BJ (cell line): ENCODE measurements at regions not wholly inside any gene's neighbourhood (a gene's known extent, or its start where the extent isn't known, plus 50 kb on each side); places are given as distances from the start of the nearest gene placed in this dataset.
"Not testable (repeated sequence)": the region's sequence is repeated elsewhere in the genome, so short reads cannot be mapped to it uniquely, and the experiment has no call there.

Experiments
- CTCF ChIA-PET: fragments of 350-600 bp; formaldehyde crosslinking; extraction: SDS; loops from one replicate; lab custom pipeline; 2021; ENCODE audit warnings: antibody characterized with exemption, inconsistent platforms; lab: Yijun Ruan, JAX
- POLR2A ChIA-PET: fragments of 300-600 bp; sonication (Branson Sonifier 250); formaldehyde crosslinking; extraction: SDS; loops from one replicate; lab custom pipeline; 2021; ENCODE audit warnings: antibody characterized with exemption; lab: Charles Lee
- DNase-seq: peaks from one replicate; pipeline ENCODE4 v3.0.0-alpha.2; 2011; ENCODE audit warnings: low read depth
- H3K27me3 ChIP-seq: 2 replicates; pipeline ENCODE4 v1.6.0; 2011; ENCODE audit warnings: low read length; ENCODE audit not compliant: control insufficient read depth, insufficient read depth
- H3K36me3 ChIP-seq: 2 replicates; pipeline ENCODE4 v1.5.1; 2011; ENCODE audit warnings: low read length; ENCODE audit not compliant: control insufficient read depth, insufficient read depth
- H3K4me3 ChIP-seq: 2 replicates; pipeline ENCODE4 v1.5.1; 2011; ENCODE audit warnings: low read depth, mild to moderate bottlenecking, control low read depth, low read length
- CTCF ChIP-seq: IDR thresholded peaks from 2 replicates; pipeline ENCODE4 v1.5.1; 2011; ENCODE audit warnings: low read depth, mild to moderate bottlenecking, control low read depth, inconsistent platforms, low read length, moderate library complexity; ENCODE audit not compliant: insufficient read depth

DNA sequence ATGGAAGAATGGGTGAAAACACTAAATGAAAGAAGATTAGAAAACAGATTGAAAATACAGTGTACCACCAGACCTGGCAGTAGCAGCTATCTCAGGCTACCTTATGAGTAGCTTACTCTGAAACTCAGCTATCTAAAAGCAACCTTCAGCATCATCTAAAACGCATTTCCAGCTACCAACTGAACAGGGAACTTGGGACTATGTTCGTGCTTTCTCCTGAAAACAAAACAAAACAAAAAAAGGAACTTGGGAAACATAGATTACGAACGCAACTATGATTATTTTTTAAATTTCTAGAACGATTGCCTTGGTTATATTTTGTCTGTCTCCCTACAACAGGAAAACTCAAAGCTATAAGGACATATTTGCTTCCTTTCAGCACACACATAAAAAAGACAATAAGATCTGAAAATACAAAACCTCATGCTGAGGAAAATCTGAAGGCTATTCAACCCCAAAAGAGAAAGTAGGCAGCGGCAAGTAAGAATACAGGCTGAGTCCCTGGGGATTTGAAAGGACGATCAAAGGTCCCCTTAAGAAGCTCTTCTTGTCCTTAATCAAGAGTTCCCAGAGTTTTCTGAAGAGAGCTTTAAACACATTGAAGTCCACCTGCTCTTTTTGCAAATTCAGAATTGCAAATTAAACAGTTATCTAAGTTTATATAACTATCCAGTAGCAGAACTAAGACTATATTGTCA, 53.4 kb downstream of the OR2K2 start:
- POLR2A ChIA-PET, result no interaction called here

GRCh38 chr9:111274737-111275136, 55.3 kb downstream of the OR2K2 start:
- no peaks in the 10 kb centered on the region for H3K27me3 ChIP-seq
- no peak overlapping the region for H3K4me3 ChIP-seq
- ChIA-PET POLR2A (no interaction called here), CTCF (no interaction called here)
- H3K36me3 ChIP-seq, result no peaks in the 10 kb centered on the region
- TF ChIP-seq CTCF, result no peak
- DNase-seq, result no peak

More for the DNA sequence above, 53.4 kb downstream of the OR2K2 start:
- no peaks in the 10 kb centered on the region for H3K36me3 ChIP-seq
- no peaks in the 10 kb centered on the region for H3K27me3 ChIP-seq
- no peak overlapping the region for H3K4me3 ChIP-seq
- CTCF ChIA-PET, result interaction anchor here (1.5 kb wide), 1 partner anchor 8 kb away, joined by 4 read pairs; no protein-coding TSS in a partner anchor
- no peak for DNase-seq
- TF ChIP-seq CTCF, result no peak

DNA sequence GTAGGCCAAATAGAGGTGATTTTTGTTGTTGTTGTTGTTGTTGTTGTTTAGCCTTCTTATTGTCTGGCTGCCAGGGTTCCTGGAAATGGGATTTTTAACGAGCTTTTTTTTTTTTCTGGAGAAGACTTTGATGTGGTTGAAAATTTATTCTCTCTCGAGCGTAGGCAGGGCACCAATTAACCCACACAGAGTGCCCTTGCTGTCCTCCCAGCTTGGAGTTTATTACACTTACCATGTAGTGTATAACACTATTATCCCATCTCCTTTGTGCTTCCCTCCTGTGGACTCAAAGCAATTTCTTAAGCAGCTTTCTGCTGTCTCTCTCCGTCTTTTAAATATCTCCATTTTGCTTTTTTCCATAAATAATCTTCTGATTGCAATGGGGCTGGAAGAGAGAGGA, 57.4 kb downstream of the OR2K2 start:
- POLR2A ChIA-PET, result no interaction called here
- Histone ChIP-seq H3K27me3 (no peaks in the 10 kb centered on the region), H3K36me3 (no peaks in the 10 kb centered on the region), H3K4me3 (no peak overlapping the region)
- CTCF ChIA-PET, result no interaction called here
- DNase-seq, result no peak
- TF ChIP-seq CTCF, result no peak

DNA sequence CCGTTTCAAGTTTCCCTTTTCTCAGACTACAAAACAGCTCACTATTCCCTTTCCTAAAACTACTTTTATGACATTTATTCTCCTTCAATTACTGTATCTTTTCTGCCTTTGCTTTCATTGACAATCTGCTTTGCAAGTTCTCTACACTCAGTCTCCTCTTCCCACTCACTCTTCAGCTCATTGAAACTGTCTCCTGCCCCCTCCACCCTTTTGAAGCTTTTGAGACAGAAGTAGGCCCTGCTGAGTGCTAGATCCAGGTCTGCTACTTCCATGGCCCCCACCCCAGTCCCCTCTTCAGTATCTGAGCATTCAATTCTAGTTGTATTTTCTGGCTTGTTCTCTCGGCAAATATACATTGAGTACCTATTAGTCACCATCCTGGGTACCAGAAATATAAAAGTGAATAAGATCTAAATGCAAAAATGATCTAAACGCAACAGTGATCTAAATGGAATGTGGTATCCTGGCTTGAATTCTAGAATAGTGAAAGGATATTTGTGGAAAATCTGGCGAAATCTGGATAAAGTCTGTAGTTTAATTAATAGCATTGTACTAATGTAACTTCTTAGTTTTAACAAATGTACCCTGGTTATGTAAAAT, 58.4 kb downstream of the OR2K2 start:
- no peak for DNase-seq
- Histone ChIP-seq H3K36me3 (no peaks in the 10 kb centered on the region), H3K4me3 (no peak overlapping the region), H3K27me3 (no peaks in the 10 kb centered on the region)
- CTCF ChIA-PET, result no interaction called here
- no peak for TF ChIP-seq CTCF
- POLR2A ChIA-PET, result no interaction called here

GRCh38 chr9:111271047-111271446, 59.0 kb downstream of the OR2K2 start:
- DNase-seq, result no peak
- POLR2A ChIA-PET, result no interaction called here
- Histone ChIP-seq H3K27me3 (no peaks in the 10 kb centered on the region), H3K4me3 (no peak overlapping the region), H3K36me3 (no peaks in the 10 kb centered on the region)
- no peak for TF ChIP-seq CTCF
- CTCF ChIA-PET, result no interaction called here

- POLR2A ChIA-PET, H3K27me3 ChIP-seq, DNase-seq, H3K4me3 ChIP-seq, H3K36me3 ChIP-seq: not testable (repeated sequence)
- CTCF ChIA-PET, result interaction anchor here (0.6 kb wide), 1 partner anchor 20 kb away, joined by 3 read pairs; no protein-coding TSS in a partner anchor
Measured at GRCh38 chr9:111266024-111266423, 64.0 kb downstream of the OR2K2 start.
